ENCODE measurements at regions not wholly inside any gene's neighbourhood (a gene's known extent, or its start where the extent isn't known, plus 50 kb on each side); places are given as distances from the start of the nearest gene placed in this dataset.

DNA sequence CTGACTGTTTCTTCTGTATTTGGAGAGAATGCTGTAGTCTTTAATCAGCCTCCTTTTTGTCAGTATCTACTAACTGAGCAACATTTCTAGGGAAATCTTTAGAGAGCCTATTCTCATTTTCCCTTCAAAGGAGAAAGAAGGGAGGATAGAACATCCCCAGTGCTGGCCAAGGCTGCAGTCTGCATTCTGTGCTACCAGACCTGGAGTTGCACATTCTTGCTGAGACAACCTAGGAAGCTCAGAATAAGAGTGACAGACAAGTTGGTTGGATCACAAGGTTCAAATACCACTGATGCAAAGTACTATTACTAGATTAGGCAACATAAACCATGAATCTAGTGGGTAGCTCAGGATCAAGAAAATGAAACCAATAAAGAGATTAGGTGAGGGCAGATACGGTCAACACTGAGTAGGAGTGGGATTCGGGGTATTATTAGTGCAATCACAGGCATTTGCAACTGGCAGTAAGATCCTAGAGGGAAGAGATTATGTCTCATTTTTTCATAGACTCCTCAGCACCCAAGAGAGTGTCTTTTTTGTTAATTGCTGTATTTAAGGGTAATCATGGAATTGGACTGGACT is 213.5 kb upstream of the FAM83B start:
- DNase-seq (ENCODE audit: low read depth in 2 of 2, low spot score in 1 of 2), result no peak

DNA sequence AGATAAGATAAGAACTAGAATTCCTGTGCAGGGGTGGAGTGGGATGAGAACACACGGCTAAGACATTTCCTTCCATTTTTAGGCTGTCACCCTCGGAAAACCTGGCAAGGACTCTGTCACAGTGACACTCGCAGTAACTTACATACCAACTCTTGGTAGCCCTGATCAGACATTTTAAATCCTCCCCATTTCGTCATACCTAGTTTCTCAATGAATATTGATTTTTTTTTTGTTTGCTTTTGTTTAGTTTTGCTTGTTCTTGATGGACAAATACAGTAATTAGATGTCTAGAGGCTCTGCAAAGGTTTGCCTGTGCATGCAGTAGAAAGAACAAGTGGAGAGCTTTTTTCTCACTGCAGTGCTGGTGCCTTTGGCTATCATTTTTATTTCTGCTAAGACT is 213.0 kb upstream of the FAM83B start:
- DNase-seq (ENCODE audit: low read depth in 2 of 2, low spot score in 1 of 2), result no peak

DNA sequence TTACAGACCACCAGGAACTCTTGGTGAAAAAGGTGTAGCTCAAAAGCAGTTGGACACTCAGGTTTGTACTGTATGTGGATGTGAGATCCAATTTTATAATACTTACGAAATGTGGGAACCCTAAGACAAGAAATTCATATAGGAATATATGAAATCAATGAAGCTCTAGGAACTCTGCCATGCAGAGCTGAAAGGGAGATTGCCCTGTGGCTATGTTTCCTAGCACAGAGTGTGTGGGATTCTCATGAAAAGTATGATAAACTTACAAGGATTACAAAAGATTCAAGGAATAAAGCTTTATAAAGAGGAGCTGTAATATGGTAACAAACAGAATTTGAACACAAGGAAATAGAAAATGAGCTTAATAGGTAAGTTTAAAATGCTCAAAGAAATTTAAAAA is 205.7 kb upstream of the FAM83B start:
- no peak for DNase-seq (ENCODE audit: low read depth in 2 of 2, low spot score in 1 of 2)

DNA sequence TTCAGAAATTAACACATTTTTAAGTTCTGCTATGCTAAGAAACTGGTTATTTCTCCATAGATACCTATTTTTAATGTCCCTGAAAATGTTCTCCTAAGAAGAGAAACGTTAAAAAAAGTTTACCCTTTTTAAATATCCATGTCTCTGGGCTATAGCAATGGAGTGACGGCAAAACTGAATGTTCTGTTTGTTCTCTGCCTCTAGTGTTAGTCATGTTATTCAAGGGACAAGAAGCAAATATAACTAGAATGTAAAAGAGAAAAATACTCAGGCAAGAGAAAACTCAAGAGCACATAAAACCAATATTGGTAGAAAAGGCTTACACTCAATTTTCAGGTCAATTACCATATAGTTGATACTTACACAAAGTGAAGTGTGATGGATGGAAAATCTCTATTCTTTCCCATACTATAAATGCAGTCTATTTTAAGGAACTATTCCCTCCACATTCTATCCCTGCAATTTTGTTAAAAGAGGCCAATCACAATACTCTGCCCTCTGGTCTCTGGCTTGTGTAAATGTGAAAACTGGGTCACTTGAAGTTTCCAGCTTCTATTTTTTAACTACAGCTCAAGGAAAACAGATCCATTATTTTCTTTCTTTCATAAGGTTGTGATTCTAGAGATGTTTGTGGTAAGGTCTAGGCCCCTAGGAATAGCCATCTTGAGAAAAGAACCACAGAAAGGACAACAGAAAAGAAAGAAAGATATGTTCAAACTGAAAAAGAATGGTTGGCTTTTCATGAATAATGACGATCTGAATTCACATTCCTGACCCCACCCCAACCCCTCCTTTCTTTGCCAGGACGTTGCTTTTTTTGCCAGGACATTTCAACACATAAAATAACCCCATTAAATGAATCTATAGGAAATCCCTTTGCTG is 200.3 kb upstream of the FAM83B start:
- DNase-seq (ENCODE audit: low read depth in 2 of 2, low spot score in 1 of 2), result no peak

DNA sequence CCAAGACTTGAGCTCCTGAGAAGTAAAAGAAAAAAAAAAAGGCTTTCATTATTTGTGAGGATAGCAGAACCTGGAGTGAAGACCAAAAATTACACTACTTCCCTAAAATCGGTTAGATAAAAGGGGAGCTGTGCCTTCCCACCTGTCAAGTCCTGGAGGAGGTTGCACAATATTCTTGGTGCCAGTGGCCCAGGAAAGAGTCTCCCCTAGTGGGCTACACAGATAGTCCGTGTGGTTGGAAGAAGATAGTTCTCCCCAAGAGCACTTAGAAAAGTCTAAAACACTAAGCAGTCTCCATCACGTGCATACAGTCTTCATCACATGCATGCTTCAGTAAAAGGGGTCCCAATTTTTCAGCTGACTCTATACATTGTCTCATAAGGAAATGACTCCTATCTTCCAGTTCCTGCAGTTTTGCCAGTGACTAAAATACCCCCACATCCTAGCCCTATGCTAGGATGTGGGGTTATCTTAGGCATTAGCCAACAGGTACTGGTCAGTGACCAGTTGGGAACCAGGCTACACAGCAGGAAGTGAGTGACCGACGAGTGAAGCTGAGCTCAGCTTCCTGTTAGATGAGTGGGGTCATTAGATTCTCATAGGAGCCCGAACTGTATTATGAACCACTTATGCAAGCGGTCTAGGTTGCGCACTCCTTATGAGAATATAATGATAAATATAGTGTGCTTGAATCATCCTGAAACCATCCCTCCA is 199.5 kb upstream of the FAM83B start:
- DNase-seq (ENCODE audit: low read depth in 2 of 2, low spot score in 1 of 2), result no peak

DNA sequence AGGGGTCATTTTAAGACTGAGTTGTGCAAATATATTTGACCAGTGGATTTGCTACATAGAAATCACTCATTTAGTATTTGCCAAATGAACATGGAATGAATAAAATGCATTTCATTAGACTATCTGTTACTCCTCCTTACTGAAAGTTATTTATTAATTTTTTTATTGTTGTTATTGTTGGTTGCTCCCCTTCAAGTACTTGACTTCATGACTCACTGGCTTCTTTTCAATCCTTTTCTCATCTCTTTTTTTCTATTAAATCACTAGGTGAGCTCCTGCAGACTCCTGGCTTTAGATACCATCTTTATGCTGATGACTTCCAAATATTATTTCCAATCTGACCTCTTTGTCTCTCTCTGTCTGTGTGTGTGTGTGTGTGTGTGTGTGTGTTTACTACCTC is 192.2 kb upstream of the FAM83B start:
- no peak for DNase-seq (ENCODE audit: low read depth in 2 of 2, low spot score in 1 of 2)

DNA sequence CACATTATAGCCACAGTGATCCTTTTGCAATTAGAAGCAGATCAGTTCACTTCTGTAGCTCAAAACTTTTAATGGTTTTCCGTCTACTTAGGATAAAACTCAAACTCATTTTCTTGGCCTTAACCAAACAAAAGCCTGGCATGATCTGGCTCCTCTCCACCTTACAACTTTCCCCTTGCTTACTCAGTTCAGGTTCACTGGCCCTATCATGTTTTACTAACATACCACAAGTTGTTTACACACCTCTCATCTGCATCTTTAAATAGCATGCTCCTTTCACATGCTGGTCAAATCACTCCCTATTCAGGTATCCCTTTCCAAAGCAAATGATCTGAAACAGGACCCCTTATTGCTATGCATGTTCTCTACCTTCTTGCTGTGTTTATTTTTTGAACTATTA is 191.4 kb upstream of the FAM83B start:
- DNase-seq (ENCODE audit: low read depth in 2 of 2, low spot score in 1 of 2), result no peak

DNA sequence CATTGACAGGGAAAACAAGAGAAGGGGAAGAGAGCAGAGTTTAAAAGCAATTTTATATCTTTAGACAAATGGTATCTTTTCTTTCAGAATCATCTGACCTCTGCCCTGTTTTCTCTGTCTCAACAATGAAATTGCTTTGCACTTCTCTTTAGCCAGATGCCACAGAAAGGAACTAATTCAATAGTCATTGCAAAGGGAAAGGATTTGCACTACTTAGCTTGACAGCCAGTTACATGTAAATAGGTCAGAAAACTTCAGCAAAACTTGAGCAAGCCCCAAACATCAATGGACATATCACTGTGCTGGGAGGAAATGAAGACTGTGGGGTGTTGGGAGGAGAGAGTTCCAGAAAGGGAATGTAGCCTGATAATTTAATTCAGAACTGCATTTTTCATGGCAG is 181.3 kb upstream of the FAM83B start:
- DNase-seq (ENCODE audit: low read depth in 2 of 2, low spot score in 1 of 2), result no peak

DNA sequence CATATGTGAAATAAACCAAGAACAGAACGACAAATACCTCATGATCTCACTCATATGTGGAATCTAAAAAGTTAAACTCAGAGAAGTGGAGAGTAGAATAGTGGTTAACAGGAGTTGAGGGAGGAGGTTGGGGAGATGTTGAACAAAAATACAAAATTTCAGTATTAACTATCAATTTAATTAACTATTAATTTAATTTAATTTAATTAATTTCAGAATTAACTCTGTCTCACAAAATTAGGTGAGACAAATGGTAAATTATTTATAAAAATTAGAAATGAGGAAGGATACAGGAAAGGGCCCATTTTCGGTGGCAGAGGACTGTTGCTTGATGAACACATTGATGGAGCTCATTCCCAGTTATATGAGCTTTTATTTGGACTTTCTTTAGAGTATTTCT is 166.0 kb upstream of the FAM83B start:
- no peak for DNase-seq (ENCODE audit: low read depth in 2 of 2, low spot score in 1 of 2)

DNA sequence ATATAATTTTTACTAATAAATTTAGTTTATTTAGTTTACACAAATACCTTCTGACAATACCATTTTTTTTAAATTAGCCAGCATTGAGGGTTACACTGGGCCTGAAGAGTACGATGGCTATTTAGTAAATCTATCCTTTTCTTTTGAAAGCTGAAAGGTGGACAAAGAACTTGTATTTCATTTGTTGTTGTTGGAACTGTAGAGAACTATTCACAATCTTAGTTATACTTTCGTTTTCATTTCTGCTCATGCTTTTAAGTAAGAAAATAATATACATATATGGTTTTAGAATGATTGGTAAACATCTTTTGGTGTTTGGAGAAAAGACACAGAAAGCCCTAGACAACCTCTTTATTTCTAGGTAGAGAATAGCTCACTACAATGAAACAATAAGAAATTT is 165.3 kb upstream of the FAM83B start:
- DNase-seq (ENCODE audit: low read depth in 2 of 2, low spot score in 1 of 2), result no peak

DNA sequence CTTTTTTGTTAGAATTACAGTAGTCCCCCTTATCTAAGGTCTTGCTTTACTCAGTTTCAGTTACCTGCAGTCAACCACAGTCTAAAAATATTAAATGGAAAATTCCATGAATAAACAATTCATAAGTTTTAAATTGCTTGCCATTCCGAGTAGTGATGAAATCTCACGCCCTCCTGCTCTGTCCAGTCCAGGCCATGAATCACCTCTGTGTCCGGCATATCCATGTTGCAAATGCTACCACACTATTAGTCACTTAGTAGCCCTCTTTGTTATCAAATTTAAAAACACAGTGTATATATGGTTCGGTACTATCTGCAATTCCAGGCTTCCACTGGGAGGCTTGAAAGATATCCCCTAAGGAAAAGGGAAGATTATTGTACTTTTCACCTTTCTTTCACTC is 164.6 kb upstream of the FAM83B start:
- no peak for DNase-seq (ENCODE audit: low read depth in 2 of 2, low spot score in 1 of 2)

DNA sequence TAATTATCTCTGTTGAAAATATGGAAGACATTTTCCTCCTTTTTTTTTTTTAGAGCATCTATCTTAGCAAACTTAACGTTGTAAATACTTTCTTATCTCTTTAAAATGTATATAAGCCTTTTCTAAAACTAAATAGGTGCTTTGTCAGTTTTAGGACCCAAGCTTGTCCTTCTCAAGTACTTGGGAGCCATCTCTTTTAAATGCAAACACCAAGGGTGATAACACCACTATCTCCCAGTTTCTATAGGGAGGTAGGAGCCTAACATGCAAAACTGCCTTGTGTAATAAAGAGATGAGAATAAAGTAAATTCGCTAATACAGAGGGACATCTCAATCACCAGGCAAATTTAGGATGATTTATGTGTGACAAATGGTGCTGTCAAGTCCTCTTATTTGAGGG is 157.0 kb upstream of the FAM83B start:
- no peak for DNase-seq (ENCODE audit: low read depth in 2 of 2, low spot score in 1 of 2)

DNA sequence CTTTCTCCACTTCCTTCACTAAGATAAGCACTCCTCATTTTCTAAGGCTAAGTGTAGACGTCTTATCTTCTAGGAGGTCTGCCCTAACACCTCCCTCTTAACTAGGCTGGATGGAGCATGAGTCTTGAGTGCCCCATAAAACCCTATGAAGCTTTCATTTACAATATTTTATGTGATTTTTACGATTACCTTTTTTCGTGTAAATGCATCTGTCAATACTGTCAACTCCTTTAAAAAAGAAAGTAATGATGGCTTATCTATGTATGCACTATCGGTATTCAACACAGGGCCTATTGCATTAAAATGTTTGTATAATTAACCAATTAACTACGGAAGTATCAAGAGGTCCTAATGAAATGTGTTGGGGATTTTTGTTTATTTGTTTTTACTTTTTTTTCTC is 156.0 kb upstream of the FAM83B start:
- DNase-seq (ENCODE audit: low read depth in 2 of 2, low spot score in 1 of 2), result no peak

DNA sequence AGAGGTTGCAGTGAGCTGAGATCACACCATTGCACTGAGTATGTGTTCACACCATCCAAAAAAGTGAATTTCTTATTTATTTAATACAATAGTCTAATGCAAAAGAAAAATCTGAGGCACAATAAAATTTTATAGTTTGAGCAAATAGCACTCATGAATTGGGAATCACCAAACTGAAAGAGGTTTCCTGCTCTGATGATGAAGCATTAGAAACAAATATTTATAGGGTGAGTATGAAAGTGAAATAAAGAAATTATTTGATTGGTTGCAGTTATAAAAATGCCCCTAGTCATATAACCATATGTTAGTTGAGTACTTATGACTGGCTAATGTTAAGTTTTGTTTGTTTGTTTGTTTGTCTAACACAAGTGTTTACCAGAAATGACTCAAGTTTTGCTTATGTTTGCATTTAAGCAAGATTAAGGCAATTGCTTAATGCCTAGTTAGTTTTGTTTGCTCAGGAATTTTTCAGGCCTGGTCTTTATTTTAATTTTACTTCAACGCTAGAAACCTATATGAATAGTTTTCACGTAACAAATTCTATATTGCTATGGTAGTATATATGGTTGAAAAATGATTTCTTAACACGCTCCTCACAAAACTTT is 151.5 kb upstream of the FAM83B start:
- DNase-seq (ENCODE audit: low read depth in 2 of 2, low spot score in 1 of 2), result no peak

DNA sequence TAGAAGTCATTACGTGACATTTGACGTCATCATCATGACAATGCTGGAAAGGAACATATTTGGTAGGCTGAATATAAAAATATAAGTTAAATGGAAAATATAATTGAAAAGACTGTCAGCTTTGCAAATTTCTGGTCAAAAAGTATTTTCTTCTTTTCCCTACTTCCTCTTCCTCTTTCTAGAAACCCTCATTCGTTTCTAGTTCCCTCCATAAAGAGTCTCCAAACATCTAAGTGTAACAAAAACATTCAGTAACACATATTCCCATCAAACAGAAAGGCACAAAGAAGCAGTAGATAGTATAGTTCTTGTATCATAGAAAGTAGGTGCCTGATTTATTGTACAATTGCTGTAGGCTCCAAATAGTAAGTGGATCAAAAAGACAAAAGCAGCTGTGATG is 150.8 kb upstream of the FAM83B start:
- no peak for DNase-seq (ENCODE audit: low read depth in 2 of 2, low spot score in 1 of 2)

DNA sequence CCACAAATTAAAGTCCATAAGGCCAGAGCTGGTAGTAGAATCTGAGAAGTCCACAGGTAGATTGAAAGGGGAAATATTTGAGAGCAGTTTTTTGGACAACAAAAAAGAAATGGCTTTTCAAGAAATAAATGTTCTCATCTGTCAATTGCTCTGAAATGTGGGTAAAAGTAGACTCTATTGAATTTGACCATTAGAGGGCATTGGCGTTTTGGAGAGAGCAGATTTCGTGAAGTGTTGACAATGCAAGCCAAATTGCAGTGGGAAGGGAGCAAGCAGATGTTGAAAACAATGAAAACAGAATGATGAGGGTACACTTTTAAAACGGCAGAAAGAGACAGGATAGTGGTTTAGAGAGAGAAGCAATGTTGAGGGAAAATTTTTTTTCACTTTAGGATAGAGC is 149.1 kb upstream of the FAM83B start:
- DNase-seq (ENCODE audit: low read depth in 2 of 2, low spot score in 1 of 2), result no peak

DNA sequence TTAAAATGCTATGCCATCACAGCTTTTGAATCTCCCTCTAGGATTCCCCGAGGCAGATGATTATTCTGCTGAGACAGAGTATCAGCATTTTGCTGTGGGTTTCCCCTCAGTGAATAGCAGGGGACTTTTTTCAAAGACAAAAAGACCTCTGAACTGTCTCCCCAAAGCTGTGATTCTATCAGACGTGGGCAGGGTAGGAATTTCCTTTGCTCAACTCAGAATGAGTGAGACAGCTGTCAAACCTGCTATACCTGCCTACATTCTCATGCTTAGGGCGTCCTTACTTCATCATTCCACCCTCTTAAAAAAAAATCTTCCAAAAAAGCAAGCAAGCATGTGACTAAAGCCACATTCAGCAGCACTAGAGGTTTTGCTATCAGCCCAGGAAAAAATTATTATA is 147.6 kb upstream of the FAM83B start:
- DNase-seq (ENCODE audit: low read depth in 2 of 2, low spot score in 1 of 2), result no peak

DNA sequence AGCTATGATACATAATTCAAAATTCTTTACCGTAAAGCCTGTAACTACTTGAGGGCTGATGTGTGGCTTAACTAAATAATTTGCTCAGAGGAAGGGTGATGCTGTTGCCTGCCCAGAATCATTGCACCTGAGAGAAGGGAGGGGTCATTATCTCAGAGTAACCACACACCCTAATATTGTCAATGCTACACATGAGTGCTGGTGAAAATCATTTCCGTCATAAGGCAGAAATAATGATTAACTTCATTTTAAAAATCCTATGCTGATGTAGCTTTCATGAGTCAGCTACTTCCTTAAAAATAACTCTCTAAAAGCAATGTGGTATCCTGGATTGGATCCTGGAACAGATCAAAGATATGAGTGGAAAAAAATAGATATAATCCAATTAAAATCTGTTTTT is 146.4 kb upstream of the FAM83B start:
- DNase-seq (ENCODE audit: low read depth in 2 of 2, low spot score in 1 of 2), result no peak

DNA sequence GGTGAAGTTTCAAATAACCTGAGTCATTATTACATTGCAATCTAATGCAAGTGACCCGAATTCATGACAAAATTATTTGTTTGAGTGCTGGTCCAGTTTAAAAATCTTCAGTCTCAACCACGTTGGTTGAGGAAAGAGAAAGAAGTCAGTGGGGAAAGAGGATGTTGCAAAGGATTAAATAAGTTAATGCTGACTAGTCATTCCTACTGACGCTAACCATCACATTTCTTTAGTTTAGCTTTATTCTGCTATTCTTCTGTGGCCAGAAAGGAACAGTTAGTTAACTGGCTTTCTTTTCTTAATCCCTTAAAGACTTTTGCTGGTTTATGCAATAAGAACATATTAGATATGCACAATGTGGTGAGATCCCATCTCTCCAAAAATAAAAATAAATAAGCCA is 143.8 kb upstream of the FAM83B start:
- no peak for DNase-seq (ENCODE audit: low read depth in 2 of 2, low spot score in 1 of 2)

DNA sequence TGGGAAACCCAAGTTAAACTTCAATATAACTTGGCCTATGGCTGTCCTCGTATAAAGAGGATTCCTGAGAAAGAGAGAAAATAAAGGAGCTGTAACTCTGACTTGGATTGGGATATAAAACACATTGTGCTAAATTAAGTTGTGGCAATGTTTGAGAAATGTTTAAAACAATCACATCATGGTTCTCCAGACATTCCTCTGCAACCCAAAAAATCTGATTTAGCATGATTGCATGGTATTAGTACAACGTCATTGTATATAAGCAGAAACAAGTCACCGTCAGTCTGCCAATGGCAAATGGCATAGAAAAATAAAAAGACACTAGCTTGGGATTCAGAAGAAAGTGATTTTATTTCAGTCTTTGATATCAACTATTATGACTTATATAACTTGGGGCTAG is 140.2 kb upstream of the FAM83B start:
- no peak for DNase-seq (ENCODE audit: low read depth in 2 of 2, low spot score in 1 of 2)

DNA sequence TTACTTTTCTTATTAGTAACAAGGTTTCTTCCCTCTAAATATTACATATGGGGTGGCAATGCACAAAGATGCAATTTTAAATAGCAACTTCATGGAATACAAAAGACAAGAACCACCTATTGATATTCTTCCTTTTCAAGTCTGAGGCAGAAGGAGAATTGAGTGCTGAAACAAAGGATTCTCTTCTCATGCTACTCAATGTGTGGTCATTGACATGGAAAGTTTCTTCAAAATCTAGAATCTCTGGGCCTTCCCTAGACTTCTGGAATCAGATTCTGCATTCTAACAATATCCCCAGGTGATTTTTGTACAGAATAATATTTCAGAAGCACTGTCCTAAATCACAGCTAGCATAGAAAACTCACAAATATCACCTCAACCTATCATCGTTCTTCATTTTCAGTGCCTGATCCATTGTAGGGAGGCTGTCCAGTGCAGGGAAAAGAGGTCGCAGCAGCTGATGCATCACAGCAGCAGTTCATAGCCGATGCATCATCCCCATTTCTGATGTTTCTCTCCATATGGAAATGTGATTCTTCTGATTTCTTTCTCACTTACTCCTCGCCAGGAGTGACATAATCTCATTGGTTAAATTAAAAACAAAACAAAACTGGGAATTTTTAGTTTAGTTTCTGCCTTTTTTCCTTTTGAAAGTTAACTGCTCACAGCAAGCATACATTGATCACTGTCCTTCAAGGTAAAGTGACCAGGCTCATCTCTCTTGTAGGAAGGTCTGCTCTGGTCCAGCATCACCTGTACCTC is 139.5 kb upstream of the FAM83B start:
- DNase-seq (ENCODE audit: low read depth in 2 of 2, low spot score in 1 of 2), result no peak

All from stimulated activated CD8-positive, alpha-beta memory T cell treated with anti-CD3 and anti-CD28 coated beads, Interleukin-4, amount 100 ng/mL, for 4 hours (primary cell).